GM19395 (cell line): ENCODE measurements at regions not wholly inside any gene's neighbourhood (a gene's known extent, or its start where the extent isn't known, plus 50 kb on each side); places are given as distances from the start of the nearest gene placed in this dataset.
A peak's percentile ranks its signal among the peaks of the same experiment; 100 is the strongest.

Source experiments
- ATAC-seq: cut with Tn5 transposase; IDR thresholded peaks from one replicate; pipeline ENCODE4 v1.9.1; 2021; ENCODE audit warnings: mild to moderate bottlenecking, moderate library complexity; ENCODE audit not compliant: unreplicated experiment

DNA sequence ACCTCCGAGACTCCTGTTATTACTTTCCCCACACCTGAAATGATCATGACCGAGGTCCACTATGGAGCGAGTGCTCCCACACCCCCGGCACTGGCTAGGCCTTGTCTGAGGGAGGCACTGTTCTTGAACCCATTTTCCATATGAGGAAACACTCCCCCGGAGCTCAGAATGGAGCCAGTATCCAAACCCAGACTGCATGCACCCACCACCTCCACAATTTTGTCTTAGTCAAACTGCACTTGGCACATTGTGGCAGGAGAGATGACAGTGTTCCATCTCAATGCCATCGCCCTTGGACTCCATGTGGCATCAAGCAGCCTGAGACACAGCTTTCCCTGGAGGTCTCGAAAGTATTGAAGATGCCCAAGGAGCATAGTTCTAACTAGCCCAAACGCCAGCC is 154.1 kb downstream of the NUP210 start:
- ATAC-seq, result no peak

DNA sequence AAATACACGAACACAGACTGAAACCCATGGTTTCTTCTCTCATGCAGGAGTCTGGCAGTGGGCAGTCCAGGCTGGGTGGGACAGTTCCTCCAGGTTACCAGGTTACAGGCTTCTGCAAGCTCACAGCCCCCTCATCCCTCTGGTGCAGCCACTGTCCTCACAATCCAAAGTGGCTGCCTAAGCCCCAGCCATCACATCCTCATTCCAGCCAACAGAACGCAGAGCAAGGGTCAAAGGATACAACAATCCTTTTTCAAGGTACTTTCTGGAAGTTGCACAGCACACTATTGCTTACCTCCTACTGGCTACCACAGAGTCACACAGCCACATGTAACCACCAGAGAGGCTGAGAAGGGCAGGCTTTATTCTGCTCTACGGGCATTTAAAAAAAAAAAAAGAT is 154.6 kb downstream of the NUP210 start:
- ATAC-seq, result no peak

DNA sequence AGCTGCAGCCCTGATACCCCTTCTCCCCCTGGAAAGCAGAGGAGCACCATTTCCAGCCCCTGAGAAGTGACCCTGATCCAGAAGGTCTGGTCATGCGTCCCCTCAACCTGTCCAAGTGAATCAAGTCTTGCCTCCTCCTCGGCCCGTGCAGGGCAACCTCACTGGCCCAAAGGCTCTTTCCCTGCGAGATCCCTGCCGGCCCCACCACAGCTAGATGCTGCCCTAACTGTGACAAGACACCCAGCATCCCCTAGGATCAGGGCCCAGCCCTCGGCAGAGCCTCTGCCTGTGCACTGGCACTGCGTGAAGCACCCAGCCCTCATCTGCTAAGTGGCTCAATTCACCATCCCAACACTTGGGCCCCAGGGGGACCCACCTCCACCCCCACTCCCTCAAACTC is 155.1 kb downstream of the NUP210 start:
- ATAC-seq, result no peak

DNA sequence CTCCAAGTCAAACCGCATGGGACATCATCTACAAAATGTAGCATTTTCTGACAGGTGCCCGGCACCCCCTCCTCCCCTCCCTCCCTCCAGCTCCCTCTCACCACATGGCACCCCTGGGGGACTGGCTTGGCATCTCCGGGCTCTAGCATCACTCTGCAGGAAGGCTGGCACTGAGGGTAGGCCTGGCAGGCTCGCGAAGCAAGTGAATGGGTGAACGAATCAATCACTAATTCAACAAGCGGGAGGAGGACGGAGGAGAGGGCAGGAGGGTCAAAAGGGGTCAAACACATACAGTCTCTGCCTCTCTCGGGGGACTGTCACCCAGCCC is 155.7 kb downstream of the NUP210 start:
- ATAC-seq, result no peak

GRCh38 chr3:13263770-13264467 is 156.2 kb downstream of the NUP210 start:
- no peak for ATAC-seq

DNA sequence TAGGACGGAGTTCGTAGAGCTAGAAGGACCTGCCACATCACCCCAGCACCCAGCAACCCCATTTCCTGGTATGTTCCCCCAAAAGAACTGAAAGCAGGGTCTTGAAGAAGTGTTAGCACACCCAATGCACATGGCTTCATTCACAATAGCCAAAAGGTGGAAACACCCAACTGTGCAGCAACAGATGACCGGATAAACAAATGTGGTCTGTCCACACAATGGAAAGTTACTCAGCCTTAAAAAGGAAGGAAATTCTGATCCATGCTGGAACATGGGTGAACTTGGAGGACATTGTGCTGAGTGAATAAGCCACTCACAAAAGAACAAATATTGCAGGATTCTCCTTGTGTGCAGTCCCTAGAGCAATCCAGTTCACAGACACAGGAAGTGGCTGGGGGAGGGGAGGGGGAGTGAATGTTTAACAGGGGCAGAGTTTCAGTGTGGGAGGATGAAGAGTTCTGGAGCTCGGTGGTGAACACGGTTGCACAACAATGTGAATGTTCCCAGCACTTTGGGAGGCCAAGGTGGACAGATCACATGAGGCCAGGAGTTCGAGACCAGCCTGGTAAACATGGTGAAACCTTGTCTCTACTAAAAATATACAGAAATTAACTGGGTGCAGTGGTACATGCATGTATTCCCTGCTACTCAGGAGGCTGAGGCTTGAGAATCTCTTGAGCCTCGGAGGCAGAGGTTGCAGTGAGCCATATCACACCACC is 157.5 kb downstream of the NUP210 start:
- peak; percentile 56 for ATAC-seq

DNA sequence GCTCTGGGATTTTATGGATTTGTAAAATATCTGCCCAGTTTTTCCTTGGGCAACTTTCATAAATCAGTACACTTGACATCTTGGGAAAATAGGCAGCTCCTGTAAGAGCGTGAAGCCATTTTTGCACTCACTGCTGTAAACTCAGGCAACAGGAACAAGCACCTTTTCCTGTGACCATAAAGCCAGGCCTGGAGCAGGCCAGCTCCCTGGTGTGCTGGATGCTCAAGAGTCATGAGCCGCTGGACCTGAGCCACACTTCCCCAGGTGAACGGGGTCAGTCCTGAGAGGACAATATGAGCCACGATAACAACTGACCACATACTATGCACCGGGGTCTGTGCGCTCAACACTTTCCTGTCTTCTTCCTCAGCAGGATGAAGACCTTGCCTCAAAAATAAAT is 158.2 kb downstream of the NUP210 start:
- ATAC-seq, result no peak

GRCh38 chr3:13261104-13261830 is 158.9 kb downstream of the NUP210 start:
- no peak for ATAC-seq

GRCh38 chr3:13260259-13261103 is 159.6 kb downstream of the NUP210 start:
- no peak for ATAC-seq

- ATAC-seq, result no peak
Observed at GRCh38 chr3:13259831-13260230, 160.3 kb downstream of the NUP210 start.

DNA sequence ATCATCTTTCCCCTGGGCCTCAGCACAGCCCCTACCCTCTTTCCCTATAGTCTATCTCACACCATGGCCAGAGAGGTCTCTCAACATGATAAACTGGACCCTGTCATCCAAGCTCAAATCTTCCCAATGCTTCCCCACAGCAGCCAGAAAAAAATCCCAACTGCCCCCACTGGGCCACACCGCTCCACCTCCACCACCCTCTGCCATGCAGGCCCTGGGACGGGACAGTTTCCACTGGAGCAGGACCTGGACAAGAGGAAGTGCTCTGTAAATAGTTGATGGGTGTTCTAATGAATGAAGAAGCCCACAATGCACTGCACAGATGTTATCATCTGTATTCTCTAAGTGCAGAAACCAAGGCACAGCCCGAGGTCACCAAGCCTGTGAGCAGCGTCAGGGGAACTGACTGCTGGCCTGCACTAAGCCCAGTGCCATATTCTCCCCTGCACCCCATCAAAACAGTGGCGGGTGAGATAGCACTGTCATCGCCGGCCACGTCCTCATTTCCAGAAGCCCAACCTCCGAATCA is 161.1 kb downstream of the NUP210 start:
- no peak for ATAC-seq

- ATAC-seq, result no peak
Observed at GRCh38 chr3:13258280-13258679, 161.8 kb downstream of the NUP210 start.

DNA sequence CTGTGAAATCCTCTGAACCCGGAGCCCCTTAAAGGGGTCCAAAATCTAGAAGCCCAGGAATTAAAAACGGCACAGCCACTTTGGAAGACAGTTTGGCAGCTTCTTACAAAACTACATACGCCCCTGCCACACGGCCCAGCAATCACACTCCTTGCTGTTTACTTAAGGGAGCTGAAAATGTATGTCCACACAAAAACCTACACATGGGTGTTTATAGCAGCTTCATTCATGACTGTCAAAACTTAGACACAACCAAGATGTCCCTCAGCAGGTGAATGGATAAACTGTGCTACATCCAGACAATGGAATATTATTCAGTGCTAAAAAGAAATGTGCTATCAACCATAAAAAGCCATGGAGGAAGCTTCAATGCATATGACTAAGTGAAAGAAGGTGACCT is 162.5 kb downstream of the NUP210 start:
- no peak for ATAC-seq

DNA sequence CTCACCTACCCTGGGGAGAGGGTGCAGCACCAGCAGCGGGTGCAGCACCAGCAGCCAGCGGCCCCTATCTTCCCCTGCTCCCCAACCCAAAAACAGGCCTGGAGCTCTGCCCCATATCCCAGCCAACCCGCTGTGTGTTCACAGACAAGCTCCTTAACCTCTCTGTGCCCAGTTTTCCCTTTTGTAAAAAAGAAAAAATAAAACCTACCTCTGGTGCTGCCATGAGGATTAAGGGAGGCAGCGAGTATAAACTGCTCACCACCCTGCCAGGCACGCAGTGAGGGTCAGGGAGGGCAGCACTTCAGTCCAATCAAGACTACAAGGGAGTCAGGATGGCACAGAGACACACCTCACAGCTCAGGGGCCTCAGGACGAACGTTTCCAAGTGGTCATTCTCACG is 163.3 kb downstream of the NUP210 start:
- no peak for ATAC-seq

DNA sequence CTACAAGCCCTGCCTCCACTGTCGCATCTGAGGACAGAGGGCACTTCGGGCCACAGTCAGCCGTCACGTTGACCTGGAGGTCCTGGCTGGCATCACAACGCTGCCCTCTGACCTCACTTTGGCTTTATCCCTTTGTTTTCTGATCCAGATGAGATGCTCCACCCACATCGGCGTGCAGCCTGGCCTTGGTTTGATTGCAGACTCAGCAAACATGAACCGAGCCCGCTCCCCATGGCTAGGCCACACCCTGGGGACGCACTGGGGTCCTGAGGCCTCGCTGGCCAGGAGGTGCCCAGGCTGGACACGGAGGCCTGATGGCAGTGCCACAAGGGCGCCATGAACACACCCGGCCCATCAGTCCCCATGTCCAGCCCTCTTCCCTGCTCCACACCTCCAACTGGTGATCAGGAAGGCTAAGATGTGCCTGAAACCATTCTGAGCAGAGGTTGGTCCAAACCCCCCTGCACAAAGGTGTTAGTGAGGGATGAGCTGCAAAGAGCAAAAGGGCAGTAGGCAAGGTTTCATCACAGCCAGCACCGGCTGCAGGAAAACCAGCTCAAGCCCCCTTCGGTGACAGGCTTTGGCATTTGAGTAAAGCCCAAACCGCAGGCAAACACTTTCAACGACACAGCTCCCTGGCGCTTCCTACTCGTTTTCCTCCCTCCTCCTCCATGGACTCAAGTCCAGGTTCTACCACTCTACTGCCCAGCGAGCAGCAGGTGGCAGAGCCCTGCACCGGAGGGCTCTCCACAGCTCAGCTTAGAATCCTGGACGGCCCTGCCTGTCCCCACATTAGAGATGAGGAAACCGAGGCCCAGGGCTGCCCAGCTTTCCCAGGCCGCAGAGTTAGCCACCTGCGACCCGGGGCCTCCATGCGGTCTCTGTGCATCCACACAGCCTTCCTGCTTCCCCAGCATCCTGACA is 165.8 kb downstream of the NUP210 start:
- ATAC-seq, result no peak

GRCh38 chr3:13253208-13253937 is 166.7 kb downstream of the NUP210 start:
- ATAC-seq, result no peak

DNA sequence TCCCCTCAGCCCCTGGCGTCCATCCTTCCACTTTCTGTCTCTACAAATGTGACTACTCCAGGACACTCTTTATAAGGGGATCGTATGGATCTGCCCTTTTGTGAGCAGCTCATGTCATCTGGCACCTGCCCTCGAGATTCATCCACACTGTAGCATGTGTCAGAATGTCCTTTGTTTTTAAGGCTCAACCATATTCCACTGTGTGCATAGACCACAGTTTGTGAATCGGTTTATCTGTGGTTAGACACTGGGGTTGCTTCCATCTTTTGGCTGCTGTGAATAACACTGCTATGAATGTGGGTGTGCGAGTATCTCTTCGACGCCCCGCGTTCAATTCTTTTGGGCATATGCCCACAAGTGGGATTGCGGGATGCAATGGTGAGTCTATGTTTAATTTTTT is 167.9 kb downstream of the NUP210 start:
- no peak for ATAC-seq

DNA sequence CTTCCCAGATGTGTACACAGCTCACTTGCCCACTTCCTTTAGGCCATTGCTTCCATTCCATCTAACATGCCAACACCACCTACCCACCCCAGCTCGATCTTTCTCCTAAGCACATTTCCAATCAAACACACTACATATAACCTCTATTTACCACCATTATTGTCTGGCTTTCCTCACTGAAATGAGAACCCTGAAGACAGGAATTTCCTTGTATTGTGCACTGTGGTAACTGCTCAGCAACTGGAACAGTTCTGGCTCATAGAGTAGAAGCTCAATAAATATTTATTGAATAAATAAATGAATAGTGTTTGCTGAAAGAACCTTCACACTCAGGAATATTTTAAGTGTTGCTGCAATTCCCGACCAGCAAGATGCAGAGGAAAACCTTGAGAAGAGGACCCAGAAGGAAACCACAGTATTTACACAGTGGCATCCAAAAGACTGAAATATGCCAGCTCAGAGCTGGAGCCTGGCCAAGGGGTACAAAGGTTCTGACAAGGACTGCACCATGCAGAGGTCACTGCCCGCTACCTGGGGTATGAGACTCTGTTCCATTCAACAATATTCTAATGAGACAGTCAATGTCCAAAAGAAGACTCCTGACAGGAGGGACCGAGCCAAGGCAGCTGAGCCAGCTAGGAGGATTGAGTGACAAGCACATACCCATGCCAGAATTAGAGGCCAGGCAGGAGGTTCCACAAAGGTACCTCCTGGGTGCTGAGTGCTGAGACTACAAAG is 168.8 kb downstream of the NUP210 start:
- no peak for ATAC-seq
